Keratinocyte (primary cell): ENCODE measurements at regions not wholly inside any gene's neighbourhood (a gene's known extent, or its start where the extent isn't known, plus 50 kb on each side); places are given as distances from the start of the nearest gene placed in this dataset.

Experiments used
- EZH2 ChIP-seq: IDR thresholded peaks from one replicate; pipeline ENCODE4 v1.6.1; 2012; ENCODE audit warnings: inconsistent platforms, mild to moderate bottlenecking, low read length, moderate library complexity
- TF ChIP-seq, protein P1 (sequence below), 3 experiments: IDR thresholded peaks in 1 of 3; conservative IDR thresholded peaks in 1 of 3; optimal IDR thresholded peaks in 1 of 3; 2 replicates in 2 of 3; 3 replicates in 1 of 3; pipeline versions ENCODE3 to v1.5.1; 2011; ENCODE audit warnings: low read length in 3 of 3, mild to moderate bottlenecking in 3 of 3, moderate library complexity in 2 of 3, control low read depth in 1 of 3, inconsistent platforms in 1 of 3; ENCODE audit not compliant: insufficient read depth in 2 of 3; ENCODE audit errors: extremely low read depth in 1 of 3

DNA sequence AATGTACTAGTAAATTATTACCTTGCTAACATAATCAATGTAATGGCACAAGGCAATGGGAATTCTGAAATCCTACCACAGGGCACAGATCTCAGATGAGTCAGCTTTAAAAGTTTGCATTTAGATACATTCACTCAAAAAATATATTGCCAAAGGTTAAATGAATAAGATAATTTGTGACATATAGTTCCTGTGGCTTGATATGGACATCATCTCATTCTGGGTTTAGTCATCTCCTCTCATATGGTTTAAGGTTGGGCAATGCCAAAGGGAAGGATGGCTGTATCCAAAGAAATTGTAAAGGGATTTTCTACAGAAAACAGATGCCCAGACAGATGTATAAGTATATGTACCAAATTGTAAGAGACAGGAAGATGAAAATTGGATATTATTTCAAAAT is 1065.0 kb downstream of the LRFN5 start:
- TF ChIP-seq, protein P1, sequence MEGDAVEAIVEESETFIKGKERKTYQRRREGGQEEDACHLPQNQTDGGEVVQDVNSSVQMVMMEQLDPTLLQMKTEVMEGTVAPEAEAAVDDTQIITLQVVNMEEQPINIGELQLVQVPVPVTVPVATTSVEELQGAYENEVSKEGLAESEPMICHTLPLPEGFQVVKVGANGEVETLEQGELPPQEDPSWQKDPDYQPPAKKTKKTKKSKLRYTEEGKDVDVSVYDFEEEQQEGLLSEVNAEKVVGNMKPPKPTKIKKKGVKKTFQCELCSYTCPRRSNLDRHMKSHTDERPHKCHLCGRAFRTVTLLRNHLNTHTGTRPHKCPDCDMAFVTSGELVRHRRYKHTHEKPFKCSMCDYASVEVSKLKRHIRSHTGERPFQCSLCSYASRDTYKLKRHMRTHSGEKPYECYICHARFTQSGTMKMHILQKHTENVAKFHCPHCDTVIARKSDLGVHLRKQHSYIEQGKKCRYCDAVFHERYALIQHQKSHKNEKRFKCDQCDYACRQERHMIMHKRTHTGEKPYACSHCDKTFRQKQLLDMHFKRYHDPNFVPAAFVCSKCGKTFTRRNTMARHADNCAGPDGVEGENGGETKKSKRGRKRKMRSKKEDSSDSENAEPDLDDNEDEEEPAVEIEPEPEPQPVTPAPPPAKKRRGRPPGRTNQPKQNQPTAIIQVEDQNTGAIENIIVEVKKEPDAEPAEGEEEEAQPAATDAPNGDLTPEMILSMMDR (optimal IDR thresholded peaks at IDR 0.05 in 1 of 3, IDR thresholded peaks at IDR 0.05 in 1 of 3, conservative IDR thresholded peaks at IDR 0.05 in 1 of 3; ENCODE audit: extremely low read depth in 1 of 3, insufficient read depth in 2 of 3, low read length in 3 of 3), result no peak
- no peak for TF ChIP-seq EZH2
